ENCODE measurements at regions not wholly inside any gene's neighbourhood (a gene's known extent, or its start where the extent isn't known, plus 50 kb on each side); places are given as distances from the start of the nearest gene placed in this dataset.

DNA sequence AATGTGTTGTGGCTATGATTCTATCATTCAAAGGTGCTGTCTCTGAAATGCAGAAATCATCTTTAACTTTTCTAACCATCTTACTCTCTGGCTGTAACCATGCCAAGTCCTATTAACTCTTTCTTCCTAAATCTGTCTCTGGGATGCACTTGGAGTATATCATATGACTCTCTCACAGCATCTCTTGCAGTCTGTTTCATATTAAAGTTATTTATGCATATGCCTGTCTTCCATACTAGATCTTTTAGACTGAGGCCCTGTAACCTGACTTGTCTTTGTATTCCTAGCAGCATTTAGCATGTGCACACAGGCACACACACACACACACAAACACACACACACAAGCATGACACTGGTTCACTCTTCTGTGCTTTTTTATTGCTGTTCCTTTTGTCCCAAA, 320.6 kb downstream of the ETAA1 start:
- H3K4me3 Mint-ChIP-seq, result no peak overlapping the region
- H3K9me3 Mint-ChIP-seq, result peaks cover 18% of the 10 kb centered on the region
- H3K27ac Mint-ChIP-seq, result no peak overlapping the region
- peaks cover 7% of the 10 kb centered on the region for H3K27me3 Mint-ChIP-seq
- H3K4me1 Mint-ChIP-seq (ENCODE audit: unreplicated experiment), result peaks cover 26% of the 10 kb centered on the region
- TF ChIP-seq, protein P1, sequence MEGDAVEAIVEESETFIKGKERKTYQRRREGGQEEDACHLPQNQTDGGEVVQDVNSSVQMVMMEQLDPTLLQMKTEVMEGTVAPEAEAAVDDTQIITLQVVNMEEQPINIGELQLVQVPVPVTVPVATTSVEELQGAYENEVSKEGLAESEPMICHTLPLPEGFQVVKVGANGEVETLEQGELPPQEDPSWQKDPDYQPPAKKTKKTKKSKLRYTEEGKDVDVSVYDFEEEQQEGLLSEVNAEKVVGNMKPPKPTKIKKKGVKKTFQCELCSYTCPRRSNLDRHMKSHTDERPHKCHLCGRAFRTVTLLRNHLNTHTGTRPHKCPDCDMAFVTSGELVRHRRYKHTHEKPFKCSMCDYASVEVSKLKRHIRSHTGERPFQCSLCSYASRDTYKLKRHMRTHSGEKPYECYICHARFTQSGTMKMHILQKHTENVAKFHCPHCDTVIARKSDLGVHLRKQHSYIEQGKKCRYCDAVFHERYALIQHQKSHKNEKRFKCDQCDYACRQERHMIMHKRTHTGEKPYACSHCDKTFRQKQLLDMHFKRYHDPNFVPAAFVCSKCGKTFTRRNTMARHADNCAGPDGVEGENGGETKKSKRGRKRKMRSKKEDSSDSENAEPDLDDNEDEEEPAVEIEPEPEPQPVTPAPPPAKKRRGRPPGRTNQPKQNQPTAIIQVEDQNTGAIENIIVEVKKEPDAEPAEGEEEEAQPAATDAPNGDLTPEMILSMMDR (conservative IDR thresholded peaks at IDR 0.05), result no peak
- H3K36me3 Mint-ChIP-seq, result peaks cover 5% of the 10 kb centered on the region
- DNase-seq (ENCODE audit: extremely low spot score, unreplicated experiment), result no peak

DNA sequence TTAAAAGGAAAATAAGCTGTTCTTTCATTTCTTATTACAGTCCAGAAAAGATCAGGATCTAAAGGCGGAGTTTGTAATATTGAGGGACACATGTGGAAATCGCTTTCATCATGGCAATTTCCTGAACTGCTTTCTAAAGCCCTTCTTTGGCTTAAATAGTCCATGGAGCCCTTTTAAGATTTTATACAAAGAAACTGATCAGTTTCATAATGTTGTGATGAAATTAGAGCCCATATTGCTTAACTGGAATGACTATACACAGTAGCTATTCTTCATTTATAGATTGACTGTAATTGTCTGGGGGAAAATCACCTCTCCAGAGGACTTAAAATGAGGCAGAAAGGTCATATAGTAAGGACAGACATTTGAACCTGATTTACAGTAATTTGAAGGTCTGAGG, 322.2 kb downstream of the ETAA1 start:
- H3K4me3 Mint-ChIP-seq, result no peak overlapping the region
- H3K27me3 Mint-ChIP-seq, result peaks cover 4% of the 10 kb centered on the region
- TF ChIP-seq, protein P1 (conservative IDR thresholded peaks at IDR 0.05), result no peak
- peaks cover 5% of the 10 kb centered on the region for H3K36me3 Mint-ChIP-seq
- no peak for DNase-seq (ENCODE audit: extremely low spot score, unreplicated experiment)
- H3K4me1 Mint-ChIP-seq (ENCODE audit: unreplicated experiment), result peaks cover 20% of the 10 kb centered on the region
- H3K9me3 Mint-ChIP-seq, result peaks cover 14% of the 10 kb centered on the region
- no peak overlapping the region for H3K27ac Mint-ChIP-seq

GRCh38 chr2:67721516-67721915, 324.4 kb downstream of the ETAA1 start:
- peaks cover 4% of the 10 kb centered on the region for H3K27me3 Mint-ChIP-seq
- DNase-seq (ENCODE audit: extremely low spot score, unreplicated experiment), result no peak
- peaks cover 18% of the 10 kb centered on the region for H3K9me3 Mint-ChIP-seq
- no peak overlapping the region for H3K4me3 Mint-ChIP-seq
- peaks cover 5% of the 10 kb centered on the region for H3K36me3 Mint-ChIP-seq
- no peak overlapping the region for H3K27ac Mint-ChIP-seq
- peaks cover 41% of the 10 kb centered on the region for H3K4me1 Mint-ChIP-seq (ENCODE audit: unreplicated experiment)
- TF ChIP-seq, protein P1 (conservative IDR thresholded peaks at IDR 0.05), result no peak

- H3K4me3 Mint-ChIP-seq, result no peak overlapping the region
- H3K9me3 Mint-ChIP-seq, result peaks cover 18% of the 10 kb centered on the region
- no peak for DNase-seq (ENCODE audit: extremely low spot score, unreplicated experiment)
- peaks cover 5% of the 10 kb centered on the region for H3K36me3 Mint-ChIP-seq
- TF ChIP-seq, protein P1 (conservative IDR thresholded peaks at IDR 0.05), result no peak
- no peak overlapping the region for H3K27ac Mint-ChIP-seq
- H3K4me1 Mint-ChIP-seq (ENCODE audit: unreplicated experiment), result peaks cover 28% of the 10 kb centered on the region
- no peaks in the 10 kb centered on the region for H3K27me3 Mint-ChIP-seq
These were observed 327.1 kb downstream of the ETAA1 start for GRCh38 chr2:67724261-67724660.

DNA sequence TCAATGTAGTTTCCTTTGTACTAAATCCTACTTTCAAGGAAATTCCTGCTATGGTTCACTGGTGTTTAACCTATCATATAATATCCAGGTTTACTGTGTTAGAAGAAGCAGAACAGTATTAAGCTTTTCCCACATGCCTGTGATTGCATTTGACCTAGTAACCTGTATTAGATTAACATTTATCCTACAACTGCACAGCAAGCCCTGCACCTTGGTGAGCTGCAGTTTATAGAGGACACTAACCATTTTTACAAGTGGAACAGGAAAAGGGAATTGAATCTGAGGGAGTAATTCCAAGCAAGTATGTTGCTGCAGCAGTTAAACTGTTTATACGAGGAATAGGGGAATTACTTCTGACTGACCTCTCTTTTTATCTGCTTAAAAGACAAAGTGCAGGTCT, 328.6 kb downstream of the ETAA1 start:
- Mint-ChIP-seq H3K9me3 (peaks cover 17% of the 10 kb centered on the region), H3K27ac (no peak overlapping the region), H3K4me1 (ENCODE audit: unreplicated experiment) (peaks cover 26% of the 10 kb centered on the region), H3K4me3 (no peak overlapping the region), H3K36me3 (peaks cover 5% of the 10 kb centered on the region), H3K27me3 (no peaks in the 10 kb centered on the region)
- TF ChIP-seq, protein P1 (conservative IDR thresholded peaks at IDR 0.05), result no peak
- DNase-seq (ENCODE audit: extremely low spot score, unreplicated experiment), result no peak

GRCh38 chr2:67726416-67726815, 329.3 kb downstream of the ETAA1 start:
- Mint-ChIP-seq H3K36me3 (peaks cover under 1% of the 10 kb centered on the region), H3K4me1 (ENCODE audit: unreplicated experiment) (peaks cover 26% of the 10 kb centered on the region), H3K27me3 (no peaks in the 10 kb centered on the region), H3K9me3 (peaks cover 10% of the 10 kb centered on the region), H3K27ac (no peak overlapping the region), H3K4me3 (no peak overlapping the region)
- TF ChIP-seq, protein P1 (conservative IDR thresholded peaks at IDR 0.05), result no peak
- no peak for DNase-seq (ENCODE audit: extremely low spot score, unreplicated experiment)

All from type B pancreatic cell (in vitro differentiated cells).